ENCODE measurements at regions not wholly inside any gene's neighbourhood (a gene's known extent, or its start where the extent isn't known, plus 50 kb on each side); places are given as distances from the start of the nearest gene placed in this dataset.

GRCh38 chr6:144449218-144449617 is 164.1 kb downstream of the UTRN start:
- TF ChIP-seq EZH2 (IDR thresholded peaks at IDR 0.05; ENCODE audit: borderline replicate concordance, low read depth, low read length, poor library complexity, severe bottlenecking): no peak
- TF ChIP-seq CTCF (conservative IDR thresholded peaks at IDR 0.05; ENCODE audit: low read depth, low read length): no peak
- intact Hi-C loops (cut with micrococcal nuclease; ENCODE audit: unreplicated experiment): no loop called here
- Histone ChIP-seq H3K9me3 (ENCODE audit: low read depth, low read length, poor library complexity, severe bottlenecking) (no peaks in the 10 kb centered on the region), H3K27me3 (replicated peaks; ENCODE audit: insufficient read depth, low read depth, low read length, poor library complexity) (no peaks in the 10 kb centered on the region), H3K27ac (ENCODE audit: low read depth, low read length, poor library complexity, severe bottlenecking) (no peak overlapping the region), H3K4me1 (ENCODE audit: insufficient read depth, low read length, poor library complexity, severe bottlenecking) (no peaks in the 10 kb centered on the region), H3K4me3 (ENCODE audit: low read depth, low read length, poor library complexity, severe bottlenecking) (no peak overlapping the region), H3K36me3 (ENCODE audit: insufficient read depth, low read length, poor library complexity, severe bottlenecking) (no peaks in the 10 kb centered on the region)
- ChIA-PET POLR2A (ENCODE audit: low non-redundant PET) (no interaction called here), CTCF (no interaction called here)
- BruUV-seq (replicated peaks): no TSS peak
- DNase-seq (ENCODE audit: low spot score): no peak

- Histone ChIP-seq H3K4me1 (ENCODE audit: insufficient read depth, low read length, poor library complexity, severe bottlenecking) (no peaks in the 10 kb centered on the region), H3K27ac (ENCODE audit: low read depth, low read length, poor library complexity, severe bottlenecking) (no peak overlapping the region), H3K9me3 (ENCODE audit: low read depth, low read length, poor library complexity, severe bottlenecking) (no peaks in the 10 kb centered on the region), H3K36me3 (ENCODE audit: insufficient read depth, low read length, poor library complexity, severe bottlenecking) (no peaks in the 10 kb centered on the region), H3K4me3 (ENCODE audit: low read depth, low read length, poor library complexity, severe bottlenecking) (no peak overlapping the region), H3K27me3 (replicated peaks; ENCODE audit: insufficient read depth, low read depth, low read length, poor library complexity) (no peaks in the 10 kb centered on the region)
- intact Hi-C loops (cut with micrococcal nuclease; ENCODE audit: unreplicated experiment): no loop called here
- no peak for DNase-seq (ENCODE audit: low spot score)
- BruUV-seq (replicated peaks): no TSS peak
- ChIA-PET POLR2A (ENCODE audit: low non-redundant PET) (no interaction called here), CTCF (no interaction called here)
- no peak for TF ChIP-seq EZH2 (IDR thresholded peaks at IDR 0.05; ENCODE audit: borderline replicate concordance, low read depth, low read length, poor library complexity, severe bottlenecking)
- no peak for TF ChIP-seq CTCF (conservative IDR thresholded peaks at IDR 0.05; ENCODE audit: low read depth, low read length)
Observed at GRCh38 chr6:144449911-144450597, 164.9 kb downstream of the UTRN start.

GRCh38 chr6:144460327-144461095 is 175.4 kb downstream of the UTRN start:
- ChIA-PET CTCF (no interaction called here), POLR2A (ENCODE audit: low non-redundant PET) (no interaction called here)
- Histone ChIP-seq H3K4me1 (ENCODE audit: insufficient read depth, low read length, poor library complexity, severe bottlenecking) (no peaks in the 10 kb centered on the region), H3K9me3 (ENCODE audit: low read depth, low read length, poor library complexity, severe bottlenecking) (no peaks in the 10 kb centered on the region), H3K27ac (ENCODE audit: low read depth, low read length, poor library complexity, severe bottlenecking) (no peak overlapping the region), H3K27me3 (replicated peaks; ENCODE audit: insufficient read depth, low read depth, low read length, poor library complexity) (no peaks in the 10 kb centered on the region), H3K4me3 (ENCODE audit: low read depth, low read length, poor library complexity, severe bottlenecking) (no peak overlapping the region), H3K36me3 (ENCODE audit: insufficient read depth, low read length, poor library complexity, severe bottlenecking) (no peaks in the 10 kb centered on the region)
- BruUV-seq (replicated peaks): no TSS peak
- intact Hi-C loops (cut with micrococcal nuclease; ENCODE audit: unreplicated experiment): no loop called here
- TF ChIP-seq EZH2 (IDR thresholded peaks at IDR 0.05; ENCODE audit: borderline replicate concordance, low read depth, low read length, poor library complexity, severe bottlenecking): no peak
- TF ChIP-seq CTCF (conservative IDR thresholded peaks at IDR 0.05; ENCODE audit: low read depth, low read length): no peak
- DNase-seq (ENCODE audit: low spot score): no peak
